ENCODE measurements at regions not wholly inside any gene's neighbourhood (a gene's known extent, or its start where the extent isn't known, plus 50 kb on each side); places are given as distances from the start of the nearest gene placed in this dataset.

- no peak for TF ChIP-seq CTCF (IDR thresholded peaks at IDR 0.05; ENCODE audit: insufficient read depth, low read depth, low read length, missing control alignments)
- H3K4me3 ChIP-seq (ENCODE audit: low read length) = no peak overlapping the region
- DNase-seq (ENCODE audit: low read depth) = no peak
These were observed 71.1 kb downstream of the TMEM114 start for GRCh38 chr16:8519179-8519578.

GRCh38 chr16:8517280-8517679 lies 73.0 kb downstream of the TMEM114 start:
- DNase-seq (ENCODE audit: low read depth) = no peak
- H3K4me3 ChIP-seq (ENCODE audit: low read length) = no peak overlapping the region
- TF ChIP-seq CTCF (IDR thresholded peaks at IDR 0.05; ENCODE audit: insufficient read depth, low read depth, low read length, missing control alignments) = no peak

- TF ChIP-seq CTCF (IDR thresholded peaks at IDR 0.05; ENCODE audit: insufficient read depth, low read depth, low read length, missing control alignments) = no peak
- no peak for DNase-seq (ENCODE audit: low read depth)
- no peak overlapping the region for H3K4me3 ChIP-seq (ENCODE audit: low read length)
These were observed 73.8 kb downstream of the TMEM114 start for GRCh38 chr16:8516471-8516870.

- no peak for TF ChIP-seq CTCF (IDR thresholded peaks at IDR 0.05; ENCODE audit: insufficient read depth, low read depth, low read length, missing control alignments)
- H3K4me3 ChIP-seq (ENCODE audit: low read length) = no peak overlapping the region
- DNase-seq (ENCODE audit: low read depth) = no peak
These were observed 77.2 kb downstream of the TMEM114 start for GRCh38 chr16:8512941-8513624.

GRCh38 chr16:8511464-8511863 lies 78.8 kb downstream of the TMEM114 start:
- TF ChIP-seq CTCF (IDR thresholded peaks at IDR 0.05; ENCODE audit: insufficient read depth, low read depth, low read length, missing control alignments) = no peak
- DNase-seq (ENCODE audit: low read depth) = no peak
- H3K4me3 ChIP-seq (ENCODE audit: low read length) = no peak overlapping the region

GRCh38 chr16:8510160-8510559 lies 80.2 kb downstream of the TMEM114 start:
- no peak for TF ChIP-seq CTCF (IDR thresholded peaks at IDR 0.05; ENCODE audit: insufficient read depth, low read depth, low read length, missing control alignments)
- no peak for DNase-seq (ENCODE audit: low read depth)
- H3K4me3 ChIP-seq (ENCODE audit: low read length) = no peak overlapping the region

- peak; percentile 1 for DNase-seq (ENCODE audit: low read depth)
- no peak for TF ChIP-seq CTCF (IDR thresholded peaks at IDR 0.05; ENCODE audit: insufficient read depth, low read depth, low read length, missing control alignments)
- H3K4me3 ChIP-seq (ENCODE audit: low read length) = no peak overlapping the region
These were observed 84.9 kb downstream of the TMEM114 start for GRCh38 chr16:8505327-8505991.
